Keratinocyte (primary cell): ENCODE measurements at regions not wholly inside any gene's neighbourhood (a gene's known extent, or its start where the extent isn't known, plus 50 kb on each side); places are given as distances from the start of the nearest gene placed in this dataset.
A peak's percentile ranks its signal among the peaks of the same experiment; 100 is the strongest.

ENCODE experiments used
- DNase-seq: peaks from one replicate; pipeline ENCODE4 v3.0.0-alpha.2; 2011; ENCODE audit warnings: low read depth, missing footprints, low spot score
- FAIRE-seq: peaks from 2 replicates; lab custom pipeline; 2011; peaks lifted over from hg19 to GRCh38; lab: Jason Lieb, UNC
- H2AFZ ChIP-seq: 2 replicates; pipeline ENCODE4 v1.6.0; 2012; ENCODE audit warnings: low read length, control low read depth, inconsistent platforms; ENCODE audit not compliant: control insufficient read depth
- H3K27ac ChIP-seq: 2 replicates; pipeline ENCODE4 v1.5.1; 2011; ENCODE audit warnings: low read length; ENCODE audit not compliant: control insufficient read depth, insufficient read depth
- H3K27me3 ChIP-seq: 3 replicates; pipeline ENCODE4 v1.6.0; 2011; ENCODE audit warnings: low read length; ENCODE audit not compliant: control insufficient read depth, insufficient read depth; ENCODE audit errors: extremely low read depth
- H3K36me3 ChIP-seq, 2 experiments: 2 replicates in 1 of 2; 3 replicates in 1 of 2; pipeline ENCODE4 v1.5.1; 2011; ENCODE audit warnings: low read length in 2 of 2, mild to moderate bottlenecking in 1 of 2; ENCODE audit not compliant: control insufficient read depth in 2 of 2, insufficient read depth in 2 of 2; ENCODE audit errors: extremely low read depth in 1 of 2
- H3K4me1 ChIP-seq: 3 replicates; pipeline ENCODE4 v1.5.1; 2011; ENCODE audit warnings: low read length; ENCODE audit not compliant: control insufficient read depth, insufficient read depth; ENCODE audit errors: extremely low read depth
- H3K4me2 ChIP-seq: 3 replicates; pipeline ENCODE4 v1.6.0; 2011; ENCODE audit warnings: low read depth, low read length; ENCODE audit not compliant: control insufficient read depth, insufficient read depth; ENCODE audit errors: extremely low read depth
- H3K4me3 ChIP-seq, 3 experiments: fragments of 200-600 bp in 1 of 3; sonication (generic) in 1 of 3; 2 replicates in 2 of 3; 3 replicates in 1 of 3; pipeline ENCODE4 v1.5.1; 2011 to 2016; ENCODE audit warnings: low read length in 3 of 3, mild to moderate bottlenecking in 3 of 3, control low read depth in 2 of 3, inconsistent platforms in 1 of 3, low read depth in 1 of 3, mixed read lengths in 1 of 3, mixed run types in 1 of 3, moderate library complexity in 1 of 3; ENCODE audit not compliant: control insufficient read depth in 2 of 3, insufficient read depth in 2 of 3; ENCODE audit errors: extremely low read depth in 1 of 3
- H3K79me2 ChIP-seq: 2 replicates; pipeline ENCODE4 v1.6.0; 2012; ENCODE audit warnings: low read length; ENCODE audit not compliant: control insufficient read depth, insufficient read depth
- H3K9ac ChIP-seq: 3 replicates; pipeline ENCODE4 v1.6.0; 2011; ENCODE audit warnings: low read length; ENCODE audit not compliant: control insufficient read depth, insufficient read depth; ENCODE audit errors: extremely low read depth
- H3K9me1 ChIP-seq: 3 replicates; pipeline ENCODE4 v1.6.0; 2011; ENCODE audit warnings: low read length; ENCODE audit not compliant: control insufficient read depth, insufficient read depth; ENCODE audit errors: extremely low read depth
- H3K9me3 ChIP-seq: 2 replicates; pipeline ENCODE4 v1.5.1; 2012; ENCODE audit warnings: low read depth, low read length; ENCODE audit not compliant: control insufficient read depth
- H4K20me1 ChIP-seq: 3 replicates; pipeline ENCODE4 v1.6.0; 2011; ENCODE audit warnings: low read length; ENCODE audit not compliant: control insufficient read depth, insufficient read depth; ENCODE audit errors: extremely low read depth
- EZH2 ChIP-seq: IDR thresholded peaks from one replicate; pipeline ENCODE4 v1.6.1; 2012; ENCODE audit warnings: inconsistent platforms, mild to moderate bottlenecking, low read length, moderate library complexity
- dilution Hi-C: fragments of 300-500 bp; cut with MboI; formaldehyde crosslinking; loops from one replicate; pipeline ENCODE4 v1.7.0; 2020; ENCODE audit warnings: low sequenced_read_pairs; ENCODE audit not compliant: extremely low pct_ligation_motif_present
- TF ChIP-seq, protein P1 (sequence below), 3 experiments: IDR thresholded peaks in 1 of 3; conservative IDR thresholded peaks in 1 of 3; optimal IDR thresholded peaks in 1 of 3; 2 replicates in 2 of 3; 3 replicates in 1 of 3; pipeline versions ENCODE3 to v1.5.1; 2011; ENCODE audit warnings: low read length in 3 of 3, mild to moderate bottlenecking in 3 of 3, moderate library complexity in 2 of 3, control low read depth in 1 of 3, inconsistent platforms in 1 of 3; ENCODE audit not compliant: insufficient read depth in 2 of 3; ENCODE audit errors: extremely low read depth in 1 of 3

DNA sequence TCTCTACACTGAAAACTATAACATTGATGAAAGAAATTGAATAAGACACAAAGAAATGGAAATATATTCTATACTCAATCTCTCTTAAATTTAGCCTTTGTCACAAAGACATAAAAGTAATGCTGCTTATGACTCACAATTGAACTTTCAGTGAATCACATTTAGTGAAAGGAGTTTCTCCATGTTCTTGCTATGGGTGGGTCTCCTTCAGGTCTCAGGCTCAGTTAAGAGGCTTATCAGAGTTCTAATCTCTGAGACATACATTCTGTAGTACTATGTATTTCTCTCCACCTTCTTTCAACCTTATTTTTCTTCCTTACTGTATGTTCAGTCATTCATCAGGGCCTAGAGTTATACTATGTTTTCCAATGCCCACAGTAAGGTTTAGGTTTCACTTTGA lies 220.9 kb downstream of the DTHD1 start:
- H3K4me2 ChIP-seq, result peak overlapping the region; percentile 6
- no peaks in the 10 kb centered on the region for H4K20me1 ChIP-seq
- TF ChIP-seq, protein P1, sequence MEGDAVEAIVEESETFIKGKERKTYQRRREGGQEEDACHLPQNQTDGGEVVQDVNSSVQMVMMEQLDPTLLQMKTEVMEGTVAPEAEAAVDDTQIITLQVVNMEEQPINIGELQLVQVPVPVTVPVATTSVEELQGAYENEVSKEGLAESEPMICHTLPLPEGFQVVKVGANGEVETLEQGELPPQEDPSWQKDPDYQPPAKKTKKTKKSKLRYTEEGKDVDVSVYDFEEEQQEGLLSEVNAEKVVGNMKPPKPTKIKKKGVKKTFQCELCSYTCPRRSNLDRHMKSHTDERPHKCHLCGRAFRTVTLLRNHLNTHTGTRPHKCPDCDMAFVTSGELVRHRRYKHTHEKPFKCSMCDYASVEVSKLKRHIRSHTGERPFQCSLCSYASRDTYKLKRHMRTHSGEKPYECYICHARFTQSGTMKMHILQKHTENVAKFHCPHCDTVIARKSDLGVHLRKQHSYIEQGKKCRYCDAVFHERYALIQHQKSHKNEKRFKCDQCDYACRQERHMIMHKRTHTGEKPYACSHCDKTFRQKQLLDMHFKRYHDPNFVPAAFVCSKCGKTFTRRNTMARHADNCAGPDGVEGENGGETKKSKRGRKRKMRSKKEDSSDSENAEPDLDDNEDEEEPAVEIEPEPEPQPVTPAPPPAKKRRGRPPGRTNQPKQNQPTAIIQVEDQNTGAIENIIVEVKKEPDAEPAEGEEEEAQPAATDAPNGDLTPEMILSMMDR (optimal IDR thresholded peaks at IDR 0.05 in 1 of 3, IDR thresholded peaks at IDR 0.05 in 1 of 3, conservative IDR thresholded peaks at IDR 0.05 in 1 of 3; ENCODE audit: extremely low read depth in 1 of 3, insufficient read depth in 2 of 3, low read length in 3 of 3), result no peak
- TF ChIP-seq EZH2, result no peak
- H2AFZ ChIP-seq, result no peak overlapping the region
- no peaks in the 10 kb centered on the region for H3K27me3 ChIP-seq
- H3K36me3 ChIP-seq, result no peaks in the 10 kb centered on the region
- FAIRE-seq (no peak), DNase-seq (peak; percentile 17)
- H3K4me3 ChIP-seq, result no peak overlapping the region
- H3K9ac ChIP-seq, result no peak overlapping the region
- H3K27ac ChIP-seq, result no peak overlapping the region
- no peaks in the 10 kb centered on the region for H3K79me2 ChIP-seq
- H3K9me3 ChIP-seq, result no peaks in the 10 kb centered on the region
- dilution Hi-C loops, result no loop called here
- H3K4me1 ChIP-seq, result peaks cover 6% of the 10 kb centered on the region
- H3K9me1 ChIP-seq, result no peaks in the 10 kb centered on the region

DNA sequence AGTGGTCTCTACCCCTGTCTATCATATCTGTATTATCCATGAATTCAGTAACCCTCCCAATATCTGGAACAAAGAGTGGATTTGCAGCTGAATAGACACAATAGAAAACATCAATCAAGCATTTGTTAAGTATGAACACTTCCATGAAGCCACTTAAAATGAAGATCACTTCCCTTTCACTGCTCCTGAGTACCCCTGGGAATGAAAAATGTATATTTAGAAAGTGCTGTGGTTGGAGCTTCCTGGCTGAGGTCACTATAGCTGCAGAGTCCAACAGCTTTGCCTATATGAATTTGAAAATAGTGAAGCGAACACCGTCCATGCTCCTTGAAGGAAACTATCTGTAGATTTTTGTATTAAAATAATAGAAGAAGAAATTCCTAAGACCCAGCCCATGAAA lies 227.0 kb downstream of the DTHD1 start:
- no peak overlapping the region for H3K4me2 ChIP-seq
- no peak overlapping the region for H2AFZ ChIP-seq
- no peaks in the 10 kb centered on the region for H4K20me1 ChIP-seq
- TF ChIP-seq, protein P1 (optimal IDR thresholded peaks at IDR 0.05 in 1 of 3, IDR thresholded peaks at IDR 0.05 in 1 of 3, conservative IDR thresholded peaks at IDR 0.05 in 1 of 3; ENCODE audit: extremely low read depth in 1 of 3, insufficient read depth in 2 of 3, low read length in 3 of 3), result no peak
- TF ChIP-seq EZH2, result no peak
- FAIRE-seq, result no peak
- no peaks in the 10 kb centered on the region for H3K4me1 ChIP-seq
- no peak overlapping the region for H3K27ac ChIP-seq
- H3K79me2 ChIP-seq, result no peaks in the 10 kb centered on the region
- H3K36me3 ChIP-seq, result no peaks in the 10 kb centered on the region
- no peak overlapping the region for H3K9ac ChIP-seq
- no peak for DNase-seq
- no peak overlapping the region for H3K4me3 ChIP-seq
- dilution Hi-C loops, result no loop called here
- H3K9me3 ChIP-seq, result no peaks in the 10 kb centered on the region
- no peaks in the 10 kb centered on the region for H3K27me3 ChIP-seq
- no peaks in the 10 kb centered on the region for H3K9me1 ChIP-seq
